Hematopoietic multipotent progenitor cell treated with erythropoietin and hydrocortisone succinate and interleukin-3 and kit ligand, for 8 days (in vitro differentiated cells): ENCODE measurements at regions not wholly inside any gene's neighbourhood (a gene's known extent, or its start where the extent isn't known, plus 50 kb on each side); places are given as distances from the start of the nearest gene placed in this dataset.

Experiments used
- DNase-seq: peaks from one replicate; pipeline ENCODE4 v3.0.0-alpha.2; 2015

- no peak for DNase-seq
These were observed 909.0 kb upstream of the LRRTM1 start for GRCh38 chr2:81213598-81213997.

GRCh38 chr2:81206216-81206615 lies 901.7 kb upstream of the LRRTM1 start:
- no peak for DNase-seq

GRCh38 chr2:81196933-81197628 lies 892.5 kb upstream of the LRRTM1 start:
- no peak for DNase-seq

- DNase-seq, result no peak
These were observed 891.9 kb upstream of the LRRTM1 start for GRCh38 chr2:81196383-81196851.

- DNase-seq, result no peak
These were observed 891.3 kb upstream of the LRRTM1 start for GRCh38 chr2:81195774-81196382.

- DNase-seq, result no peak
These were observed 890.6 kb upstream of the LRRTM1 start for GRCh38 chr2:81195017-81195773.

GRCh38 chr2:81194581-81194980 lies 890.0 kb upstream of the LRRTM1 start:
- no peak for DNase-seq

GRCh38 chr2:81194176-81194575 lies 889.6 kb upstream of the LRRTM1 start:
- DNase-seq, result no peak

- no peak for DNase-seq
These were observed 877.3 kb upstream of the LRRTM1 start for GRCh38 chr2:81181845-81182244.

GRCh38 chr2:81171447-81171846 lies 866.9 kb upstream of the LRRTM1 start:
- DNase-seq, result no peak

GRCh38 chr2:81163583-81163982 lies 859.0 kb upstream of the LRRTM1 start:
- DNase-seq, result no peak

GRCh38 chr2:81158505-81158904 lies 854.0 kb upstream of the LRRTM1 start:
- DNase-seq, result no peak

GRCh38 chr2:81148323-81148722 lies 843.8 kb upstream of the LRRTM1 start:
- no peak for DNase-seq

- DNase-seq, result no peak
These were observed 831.7 kb upstream of the LRRTM1 start for GRCh38 chr2:81136296-81136695.

GRCh38 chr2:81097361-81097760 lies 792.8 kb upstream of the LRRTM1 start:
- no peak for DNase-seq

GRCh38 chr2:81093031-81093430 lies 788.5 kb upstream of the LRRTM1 start:
- DNase-seq, result no peak

GRCh38 chr2:81087646-81088045 lies 783.1 kb upstream of the LRRTM1 start:
- no peak for DNase-seq

GRCh38 chr2:81084101-81084500 lies 779.5 kb upstream of the LRRTM1 start:
- no peak for DNase-seq

GRCh38 chr2:81078631-81079030 lies 774.1 kb upstream of the LRRTM1 start:
- DNase-seq, result no peak

- DNase-seq, result no peak
These were observed 773.5 kb upstream of the LRRTM1 start for GRCh38 chr2:81078102-81078501.

GRCh38 chr2:81077396-81077795 lies 772.8 kb upstream of the LRRTM1 start:
- DNase-seq, result no peak

- DNase-seq, result no peak
These were observed 768.9 kb upstream of the LRRTM1 start for GRCh38 chr2:81073412-81073811.

GRCh38 chr2:81068144-81068543 lies 763.6 kb upstream of the LRRTM1 start:
- DNase-seq, result no peak

- DNase-seq, result no peak
These were observed 756.5 kb upstream of the LRRTM1 start for GRCh38 chr2:81061016-81061415.
